Kidney (tissue), 13 donors: ENCODE measurements at regions not wholly inside any gene's neighbourhood (a gene's known extent, or its start where the extent isn't known, plus 50 kb on each side); places are given as distances from the start of the nearest gene placed in this dataset.

ENCODE experiments used
- DNase-seq, 5 donors: peaks; one replicate each; pipeline ENCODE4 v3.0.0-alpha.2; 2013 to 2020
- FAIRE-seq: peaks from 2 replicates; lab custom pipeline; 2012; peaks lifted over from hg19 to GRCh38; lab: Jason Lieb, UNC
- H3K27ac ChIP-seq, 2 donors: one replicate each; pipeline ENCODE4 v1.7.0; 2013; ENCODE audit warnings: low read depth in 2 of 2, low read length in 2 of 2, inconsistent platforms in 1 of 2
- H3K27me3 ChIP-seq: one replicate; pipeline ENCODE4 v1.7.1; 2013; ENCODE audit warnings: low read length, inconsistent platforms; ENCODE audit not compliant: control insufficient read depth, insufficient read depth
- H3K36me3 ChIP-seq, 3 donors: one replicate each; pipeline versions ENCODE4 v1.7.0 to v1.7.1; 2013; ENCODE audit warnings: low read length in 3 of 3, control low read depth in 1 of 3, inconsistent platforms in 1 of 3; ENCODE audit not compliant: insufficient read depth in 3 of 3, control insufficient read depth in 2 of 3
- H3K4me1 ChIP-seq, 3 donors: one replicate each; pipeline versions ENCODE4 v1.7.0 to v1.7.1; 2013; ENCODE audit warnings: low read length in 3 of 3, inconsistent platforms in 1 of 3, low read depth in 1 of 3; ENCODE audit not compliant: control insufficient read depth in 2 of 3, insufficient read depth in 2 of 3
- H3K4me3 ChIP-seq, 3 donors: one replicate each; pipeline versions ENCODE4 v1.7.0 to v1.8.1; 2013; ENCODE audit warnings: low read length in 3 of 3, control low read depth in 1 of 3, inconsistent platforms in 1 of 3
- H3K9ac ChIP-seq, 3 donors: one replicate each; pipeline versions ENCODE4 v1.7.0 to v1.7.1; 2013; ENCODE audit warnings: low read length in 3 of 3, control low read depth in 1 of 3, inconsistent platforms in 1 of 3
- H3K9me3 ChIP-seq, 3 donors: one replicate each; pipeline versions ENCODE4 v1.7.0 to v1.7.1; 2013; ENCODE audit warnings: low read length in 3 of 3, control low read depth in 1 of 3, inconsistent platforms in 1 of 3; ENCODE audit not compliant: control insufficient read depth in 2 of 3, insufficient read depth in 1 of 3
- CTCF ChIP-seq: IDR thresholded peaks from 3 replicates; pipeline ENCODE4 v1.5.1; 2012; ENCODE audit warnings: mild to moderate bottlenecking, moderate library complexity, borderline replicate concordance; ENCODE audit not compliant: insufficient read depth; ENCODE audit errors: extremely low read depth
- intact Hi-C: fragments of 100-400 bp; cut with DNase I; formaldehyde crosslinking; loops from one replicate; pipeline ENCODE4 v1.11.1; 2022
- donor health status: control.
- donor health status: control.
- donor health status: control.
- donor health status: control.
- donor health status: control.
- donor health status: DM: yes; HTN: yes; CAD: no.
- donor health status: Normal renal cell carcinoma (clear cell type).

- H3K9me3 ChIP-seq, result no peaks in the 10 kb centered on the region
- no peaks in the 10 kb centered on the region for H3K36me3 ChIP-seq
- H3K4me3 ChIP-seq, result no peak overlapping the region
- FAIRE-seq (no peak), DNase-seq (no peak)
- H3K9ac ChIP-seq, result no peak overlapping the region
- TF ChIP-seq CTCF, result no peak
- no peaks in the 10 kb centered on the region for H3K27me3 ChIP-seq
- peaks cover 0 to 8% (median 0%) of the 10 kb centered on the region in 3 donors for H3K4me1 ChIP-seq
- intact Hi-C loops, result no loop called here
- H3K27ac ChIP-seq, result no peak overlapping the region
Measured at GRCh38 chr10:78760463-78761310, 308.1 kb upstream of the ZMIZ1 start.

DNA sequence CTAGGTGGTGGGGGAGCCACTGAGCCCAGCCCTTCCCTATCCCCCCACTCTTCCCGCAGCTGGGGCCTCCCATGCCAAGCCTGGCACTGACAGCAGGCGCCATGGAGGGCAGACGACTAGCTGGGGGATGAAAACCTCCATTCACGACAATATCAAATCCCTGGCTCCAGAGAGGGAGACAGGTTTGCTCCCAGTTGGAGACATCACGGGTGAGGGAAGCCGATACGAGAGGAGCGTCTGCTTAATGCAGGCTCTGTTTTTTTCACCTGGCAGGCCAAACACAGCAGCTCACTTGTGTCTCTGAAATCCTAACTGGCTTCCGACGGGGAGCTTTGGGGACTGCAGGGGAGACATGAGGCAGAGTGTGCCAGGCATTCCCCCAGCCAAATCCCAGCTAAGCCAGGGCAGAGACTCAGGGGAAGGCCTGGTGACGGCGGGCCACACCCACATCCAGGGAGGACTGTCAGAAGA is 307.4 kb upstream of the ZMIZ1 start:
- DNase-seq (no peak), FAIRE-seq (no peak)
- no peaks in the 10 kb centered on the region for H3K27me3 ChIP-seq
- H3K27ac ChIP-seq, result no peak overlapping the region
- no peaks in the 10 kb centered on the region for H3K9me3 ChIP-seq
- H3K9ac ChIP-seq, result no peak overlapping the region
- no peak for TF ChIP-seq CTCF
- intact Hi-C loops, result no loop called here
- H3K4me1 ChIP-seq, result peaks cover 0 to 8% (median 0%) of the 10 kb centered on the region in 3 donors
- no peak overlapping the region for H3K4me3 ChIP-seq
- no peaks in the 10 kb centered on the region for H3K36me3 ChIP-seq

GRCh38 chr10:78762086-78762630 is 306.6 kb upstream of the ZMIZ1 start:
- intact Hi-C loops, result no loop called here
- TF ChIP-seq CTCF, result no peak
- DNase-seq (no peak), FAIRE-seq (no peak)
- no peaks in the 10 kb centered on the region for H3K9me3 ChIP-seq
- no peaks in the 10 kb centered on the region for H3K27me3 ChIP-seq
- no peak overlapping the region for H3K27ac ChIP-seq
- H3K4me3 ChIP-seq, result no peak overlapping the region
- no peaks in the 10 kb centered on the region for H3K36me3 ChIP-seq
- peaks cover 0 to 3% (median 0%) of the 10 kb centered on the region in 3 donors for H3K4me1 ChIP-seq
- no peak overlapping the region for H3K9ac ChIP-seq
